Esophagus muscularis mucosa (tissue), 4 donors: ENCODE measurements at regions not wholly inside any gene's neighbourhood (a gene's known extent, or its start where the extent isn't known, plus 50 kb on each side); places are given as distances from the start of the nearest gene placed in this dataset.

ENCODE experiments used
- CTCF ChIP-seq, 3 experiments: fragments of 200-600 bp in 2 of 3; fragments of 450-650 bp in 1 of 3; sonication (generic) in 2 of 3; IDR thresholded peaks; one replicate each; pipeline ENCODE4 v1.5.1; 2017 to 2019; ENCODE audit warnings: antibody characterized with exemption in 3 of 3, mild to moderate bottlenecking in 2 of 3, moderate library complexity in 1 of 3
- EP300 ChIP-seq: sonication (generic); formaldehyde crosslinking; IDR thresholded peaks from one replicate; pipeline ENCODE4 v1.6.1; 2017; ENCODE audit warnings: antibody characterized with exemption
- POLR2A ChIP-seq: fragments of 450-650 bp; IDR thresholded peaks from one replicate; pipeline ENCODE4 v1.6.1; 2017; ENCODE audit warnings: antibody characterized with exemption, moderate library complexity, mild to moderate bottlenecking, low read depth

- no peak for TF ChIP-seq CTCF (IDR thresholded peaks at IDR 0.05)
- TF ChIP-seq POLR2A, result no peak
- no peak for TF ChIP-seq EP300
These were observed 624.4 kb downstream of the PSAT1 start for GRCh38 chr9:78921341-78921740.
